KBM-7 (cell line): ENCODE measurements at regions not wholly inside any gene's neighbourhood (a gene's known extent, or its start where the extent isn't known, plus 50 kb on each side); places are given as distances from the start of the nearest gene placed in this dataset.

ENCODE experiments used
- DNase-seq: peaks from one replicate; pipeline ENCODE4 v3.0.0-alpha.2; 2015
- in situ Hi-C: fragments of 300-500 bp; cut with MboI; formaldehyde crosslinking; loops from 2 replicates; pipeline ENCODE4 v1.14.3; 2020; ENCODE audit warnings: low sequenced_read_pairs, low pct_unique_long_range_greater_than_20kb, mixed read lengths

- in situ Hi-C loops: no loop called here
- DNase-seq: no peak
Observed at GRCh38 chr1:104745875-104746274, 996.2 kb downstream of the AMY1C start.

GRCh38 chr1:104746994-104747393 lies 997.3 kb downstream of the AMY1C start:
- in situ Hi-C loops: no loop called here
- no peak for DNase-seq

GRCh38 chr1:104760017-104760416 lies 1010.3 kb downstream of the AMY1C start:
- DNase-seq: peak; percentile 52
- in situ Hi-C loops: no loop called here

- in situ Hi-C loops: no loop called here
- DNase-seq: no peak
Observed at GRCh38 chr1:104761961-104762570, 1012.4 kb downstream of the AMY1C start.

- in situ Hi-C loops: no loop called here
- no peak for DNase-seq
Observed at GRCh38 chr1:104765085-104765484, 1015.4 kb downstream of the AMY1C start.

- in situ Hi-C loops: no loop called here
- DNase-seq: no peak
Observed at GRCh38 chr1:104768466-104768865, 1018.8 kb downstream of the AMY1C start.

GRCh38 chr1:104780470-104781078 lies 1030.9 kb downstream of the AMY1C start:
- in situ Hi-C loops: no loop called here
- peak; percentile 56 for DNase-seq

- DNase-seq: no peak
- in situ Hi-C loops: no loop called here
Observed at GRCh38 chr1:104785575-104786187, 1036.0 kb downstream of the AMY1C start.

- DNase-seq: no peak
Observed at GRCh38 chr1:104787866-104788510, 1038.3 kb downstream of the AMY1C start.

GRCh38 chr1:104791030-104791429 lies 1041.3 kb downstream of the AMY1C start:
- in situ Hi-C loops: no loop called here
- DNase-seq: no peak

More at GRCh38 chr1:104787866-104788510, 1038.3 kb downstream of the AMY1C start:
- in situ Hi-C loops: no loop called here

GRCh38 chr1:104794035-104794434 lies 1044.3 kb downstream of the AMY1C start:
- no peak for DNase-seq
- in situ Hi-C loops: no loop called here

- DNase-seq: no peak
- in situ Hi-C loops: no loop called here
Observed at GRCh38 chr1:104795931-104796330, 1046.2 kb downstream of the AMY1C start.

GRCh38 chr1:104797982-104798381 lies 1048.3 kb downstream of the AMY1C start:
- DNase-seq: no peak
- in situ Hi-C loops: no loop called here

GRCh38 chr1:104801344-104801743 lies 1051.6 kb downstream of the AMY1C start:
- no peak for DNase-seq
- in situ Hi-C loops: no loop called here

- in situ Hi-C loops: no loop called here
- DNase-seq: no peak
Observed at GRCh38 chr1:104804147-104804546, 1054.4 kb downstream of the AMY1C start.

GRCh38 chr1:104807590-104807989 lies 1057.9 kb downstream of the AMY1C start:
- DNase-seq: no peak
- in situ Hi-C loops: no loop called here

- in situ Hi-C loops: no loop called here
- DNase-seq: no peak
Observed at GRCh38 chr1:104825401-104825800, 1075.7 kb downstream of the AMY1C start.

- no peak for DNase-seq
- in situ Hi-C loops: no loop called here
Observed at GRCh38 chr1:104830534-104830933, 1080.8 kb downstream of the AMY1C start.

- in situ Hi-C loops: no loop called here
- no peak for DNase-seq
Observed at GRCh38 chr1:104852151-104852550, 1102.5 kb downstream of the AMY1C start.

- in situ Hi-C loops: no loop called here
- no peak for DNase-seq
Observed at GRCh38 chr1:104853276-104853675, 1103.6 kb downstream of the AMY1C start.
